ENCODE measurements at regions not wholly inside any gene's neighbourhood (a gene's known extent, or its start where the extent isn't known, plus 50 kb on each side); places are given as distances from the start of the nearest gene placed in this dataset.

- no peak overlapping the region for H3K4me3 ChIP-seq (ENCODE audit: low read depth, low read length)
- TF ChIP-seq, protein P1, sequence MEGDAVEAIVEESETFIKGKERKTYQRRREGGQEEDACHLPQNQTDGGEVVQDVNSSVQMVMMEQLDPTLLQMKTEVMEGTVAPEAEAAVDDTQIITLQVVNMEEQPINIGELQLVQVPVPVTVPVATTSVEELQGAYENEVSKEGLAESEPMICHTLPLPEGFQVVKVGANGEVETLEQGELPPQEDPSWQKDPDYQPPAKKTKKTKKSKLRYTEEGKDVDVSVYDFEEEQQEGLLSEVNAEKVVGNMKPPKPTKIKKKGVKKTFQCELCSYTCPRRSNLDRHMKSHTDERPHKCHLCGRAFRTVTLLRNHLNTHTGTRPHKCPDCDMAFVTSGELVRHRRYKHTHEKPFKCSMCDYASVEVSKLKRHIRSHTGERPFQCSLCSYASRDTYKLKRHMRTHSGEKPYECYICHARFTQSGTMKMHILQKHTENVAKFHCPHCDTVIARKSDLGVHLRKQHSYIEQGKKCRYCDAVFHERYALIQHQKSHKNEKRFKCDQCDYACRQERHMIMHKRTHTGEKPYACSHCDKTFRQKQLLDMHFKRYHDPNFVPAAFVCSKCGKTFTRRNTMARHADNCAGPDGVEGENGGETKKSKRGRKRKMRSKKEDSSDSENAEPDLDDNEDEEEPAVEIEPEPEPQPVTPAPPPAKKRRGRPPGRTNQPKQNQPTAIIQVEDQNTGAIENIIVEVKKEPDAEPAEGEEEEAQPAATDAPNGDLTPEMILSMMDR (IDR thresholded peaks at IDR 0.05; ENCODE audit: low read depth, low read length, missing control alignments): no peak
- no peak for DNase-seq (ENCODE audit: low read depth)
These were observed 358.0 kb downstream of the MSX2 start for GRCh38 chr5:175082346-175082745.

- TF ChIP-seq, protein P1 (IDR thresholded peaks at IDR 0.05; ENCODE audit: low read depth, low read length, missing control alignments): no peak
- DNase-seq (ENCODE audit: low read depth): no peak
- no peak overlapping the region for H3K4me3 ChIP-seq (ENCODE audit: low read depth, low read length)
These were observed 355.3 kb downstream of the MSX2 start for GRCh38 chr5:175079707-175080106.

DNA sequence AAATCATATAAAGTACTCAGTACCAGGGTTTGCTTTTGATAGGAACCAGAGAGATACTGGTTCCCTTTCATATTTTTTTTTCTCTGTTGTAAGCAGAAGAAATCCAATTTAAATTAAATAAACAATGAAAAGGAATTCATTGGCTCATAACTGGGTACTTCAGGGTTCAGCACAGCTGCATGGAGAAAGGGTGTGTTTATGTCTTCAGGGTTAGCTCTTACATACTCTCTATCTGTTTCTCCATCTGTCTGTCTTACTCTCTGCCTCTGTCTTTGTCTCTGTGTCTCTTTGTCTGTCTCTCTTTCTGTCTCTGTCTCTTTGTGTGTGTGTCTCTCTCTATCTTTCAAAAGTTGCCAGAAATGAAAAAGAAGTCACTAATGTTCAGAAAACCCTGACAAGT is 345.9 kb downstream of the MSX2 start:
- TF ChIP-seq, protein P1 (IDR thresholded peaks at IDR 0.05; ENCODE audit: low read depth, low read length, missing control alignments): no peak
- no peak overlapping the region for H3K4me3 ChIP-seq (ENCODE audit: low read depth, low read length)

DNA sequence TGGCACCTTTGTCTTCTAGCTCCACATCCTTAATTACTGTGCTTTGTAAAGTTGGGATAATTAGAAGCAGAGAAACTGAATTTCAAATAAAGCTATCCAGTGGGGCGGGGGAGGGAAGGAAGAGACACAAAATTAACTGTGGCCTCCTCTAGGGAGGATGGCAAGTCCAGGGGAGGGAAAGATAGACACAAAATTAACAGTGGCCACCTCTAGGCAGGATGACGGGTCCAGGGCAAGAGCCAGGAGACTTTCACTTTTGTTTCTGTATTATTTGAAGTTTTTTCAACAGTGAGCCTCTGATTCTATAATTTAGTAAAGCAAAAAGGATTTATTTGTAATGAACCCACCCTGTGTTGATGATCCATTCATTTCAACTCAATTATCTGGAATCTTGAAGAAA is 335.9 kb downstream of the MSX2 start:
- TF ChIP-seq, protein P1 (IDR thresholded peaks at IDR 0.05; ENCODE audit: low read depth, low read length, missing control alignments): no peak
- no peak for DNase-seq (ENCODE audit: low read depth)
- H3K4me3 ChIP-seq (ENCODE audit: low read depth, low read length): no peak overlapping the region

More for the DNA sequence above, 345.9 kb downstream of the MSX2 start:
- DNase-seq (ENCODE audit: low read depth): no peak

GRCh38 chr5:175059687-175060211 is 335.4 kb downstream of the MSX2 start:
- TF ChIP-seq, protein P1 (IDR thresholded peaks at IDR 0.05; ENCODE audit: low read depth, low read length, missing control alignments): no peak
- no peak overlapping the region for H3K4me3 ChIP-seq (ENCODE audit: low read depth, low read length)
- no peak for DNase-seq (ENCODE audit: low read depth)

- no peak for DNase-seq (ENCODE audit: low read depth)
- no peak overlapping the region for H3K4me3 ChIP-seq (ENCODE audit: low read depth, low read length)
- TF ChIP-seq, protein P1 (IDR thresholded peaks at IDR 0.05; ENCODE audit: low read depth, low read length, missing control alignments): no peak
These were observed 332.4 kb downstream of the MSX2 start for GRCh38 chr5:175056831-175057230.

- DNase-seq (ENCODE audit: low read depth): no peak
- H3K4me3 ChIP-seq (ENCODE audit: low read depth, low read length): no peak overlapping the region
- TF ChIP-seq, protein P1 (IDR thresholded peaks at IDR 0.05; ENCODE audit: low read depth, low read length, missing control alignments): no peak
These were observed 329.9 kb downstream of the MSX2 start for GRCh38 chr5:175054243-175054642.

Measured in GM12864 (cell line).